Sigmoid colon (tissue), 4 donors: ENCODE measurements at regions not wholly inside any gene's neighbourhood (a gene's known extent, or its start where the extent isn't known, plus 50 kb on each side); places are given as distances from the start of the nearest gene placed in this dataset.

ENCODE experiments used
- CTCF ChIP-seq, 4 experiments: fragments of 450-650 bp in 3 of 4; fragments of 200-600 bp in 1 of 4; IDR thresholded peaks; one replicate each; pipeline ENCODE4 v1.5.1; 2016 to 2019; ENCODE audit warnings: antibody characterized with exemption in 4 of 4, mild to moderate bottlenecking in 3 of 4, moderate library complexity in 2 of 4
- POLR2A ChIP-seq, 2 donors: fragments of 450-650 bp; IDR thresholded peaks; one replicate each; pipeline ENCODE4 v1.6.1; 2016; ENCODE audit warnings: antibody characterized with exemption in 2 of 2, mild to moderate bottlenecking in 2 of 2, moderate library complexity in 2 of 2
- POLR2AphosphoS5 ChIP-seq, 4 donors: sonication (generic); formaldehyde crosslinking; IDR thresholded peaks; one replicate each; pipeline ENCODE4 v1.6.1; 2017; ENCODE audit warnings: antibody characterized with exemption in 4 of 4

GRCh38 chr10:3442451-3442990 is 269.9 kb upstream of the PITRM1 start:
- TF ChIP-seq CTCF (IDR thresholded peaks at IDR 0.05) = no peak
- TF ChIP-seq POLR2AphosphoS5 (IDR thresholded peaks at IDR 0.05) = no peak
- no peak for TF ChIP-seq POLR2A (IDR thresholded peaks at IDR 0.05)
